Naive thymus-derived CD4-positive, alpha-beta T cell (primary cell): ENCODE measurements at regions not wholly inside any gene's neighbourhood (a gene's known extent, or its start where the extent isn't known, plus 50 kb on each side); places are given as distances from the start of the nearest gene placed in this dataset.
"Not testable (repeated sequence)": the region's sequence is repeated elsewhere in the genome, so short reads cannot be mapped to it uniquely, and the experiment has no call there.

Experiments used
- ATAC-seq: fragments of 150-1000 bp; cut with Tn5 transposase; 2 replicates; pipeline ENCODE4 v1.10.0; 2021; ENCODE audit warnings: mild to moderate bottlenecking, moderate library complexity
- CTCF ChIA-PET: fragments of 350-600 bp; sonication (Branson Sonifier 250); formaldehyde crosslinking; loops from one replicate; lab custom pipeline; 2021; ENCODE audit warnings: antibody characterized with exemption; lab: Charles Lee
- POLR2A ChIA-PET: fragments of 350-600 bp; sonication (Branson Sonifier 250); formaldehyde crosslinking; loops from one replicate; lab custom pipeline; 2021; ENCODE audit warnings: antibody characterized with exemption, inconsistent platforms; lab: Charles Lee
- DNase-seq, 9 donors: peaks; one replicate each; pipeline versions ENCODE4 v3.0.0 to v3.0.0-alpha.2; 2020 to 2022; ENCODE audit warnings: mixed read lengths in 1 of 9
- H3K27ac ChIP-seq: one replicate; pipeline ENCODE4 v1.7.0; 2013; ENCODE audit warnings: mild to moderate bottlenecking, low read depth, low read length, moderate library complexity
- H3K27me3 ChIP-seq, 2 donors: one replicate each; pipeline ENCODE4 v1.7.0; 2013; ENCODE audit warnings: low read length in 2 of 2, mild to moderate bottlenecking in 2 of 2, moderate library complexity in 2 of 2; ENCODE audit not compliant: control insufficient read depth in 2 of 2, insufficient read depth in 2 of 2
- H3K36me3 ChIP-seq, 3 experiments: 1 replicate in 2 of 3; 2 replicates in 1 of 3; pipeline ENCODE4 v1.7.0; 2013; ENCODE audit warnings: low read length in 3 of 3, mild to moderate bottlenecking in 3 of 3, moderate library complexity in 1 of 3; ENCODE audit not compliant: insufficient read depth in 3 of 3, control insufficient read depth in 2 of 3
- H3K4me1 ChIP-seq, 2 donors: one replicate each; pipeline ENCODE4 v1.7.0; 2013; ENCODE audit warnings: low read length in 2 of 2, mild to moderate bottlenecking in 2 of 2, moderate library complexity in 1 of 2; ENCODE audit not compliant: control insufficient read depth in 2 of 2, insufficient read depth in 2 of 2
- H3K4me3 ChIP-seq: 2 replicates; pipeline ENCODE4 v1.7.0; 2013; ENCODE audit warnings: mild to moderate bottlenecking, low read length
- H3K9me3 ChIP-seq, 3 experiments: 1 replicate in 2 of 3; 2 replicates in 1 of 3; pipeline ENCODE4 v1.7.0; 2013; ENCODE audit warnings: low read length in 3 of 3; ENCODE audit not compliant: control insufficient read depth in 2 of 3
- H3K27ac Mint-ChIP-seq, 9 donors: one replicate each; pipeline ENCODE4 v1.8.0; 2020 to 2022; ENCODE audit warnings: mixed read lengths in 9 of 9, mild to moderate bottlenecking in 8 of 9, moderate library complexity in 5 of 9, inconsistent platforms in 2 of 9
- H3K27me3 Mint-ChIP-seq, 5 donors: one replicate each; pipeline ENCODE4 v1.8.0; 2021 to 2022; ENCODE audit warnings: mixed read lengths in 5 of 5, mild to moderate bottlenecking in 1 of 5
- H3K36me3 Mint-ChIP-seq, 5 donors: one replicate each; pipeline ENCODE4 v1.8.0; 2020 to 2022; ENCODE audit warnings: mixed read lengths in 5 of 5, mild to moderate bottlenecking in 3 of 5, inconsistent platforms in 1 of 5
- H3K4me1 Mint-ChIP-seq, 7 donors: one replicate each; pipeline ENCODE4 v1.8.0; 2020 to 2022; ENCODE audit warnings: mixed read lengths in 7 of 7, mild to moderate bottlenecking in 3 of 7, inconsistent platforms in 1 of 7
- H3K4me3 Mint-ChIP-seq, 10 donors: one replicate each; pipeline ENCODE4 v1.8.0; 2020 to 2022; ENCODE audit warnings: mild to moderate bottlenecking in 10 of 10, mixed read lengths in 10 of 10, moderate library complexity in 6 of 10, inconsistent platforms in 2 of 10
- H3K9me3 Mint-ChIP-seq, 11 donors: one replicate each; pipeline ENCODE4 v1.8.0; 2020 to 2022; ENCODE audit warnings: mixed read lengths in 11 of 11, mild to moderate bottlenecking in 4 of 11, inconsistent platforms in 1 of 11, moderate library complexity in 1 of 11
- intact Hi-C, 2 donors: fragments of 100-400 bp; cut with micrococcal nuclease; formaldehyde crosslinking; loops; one replicate each; pipeline ENCODE4 v1.15.1; 2023

DNA sequence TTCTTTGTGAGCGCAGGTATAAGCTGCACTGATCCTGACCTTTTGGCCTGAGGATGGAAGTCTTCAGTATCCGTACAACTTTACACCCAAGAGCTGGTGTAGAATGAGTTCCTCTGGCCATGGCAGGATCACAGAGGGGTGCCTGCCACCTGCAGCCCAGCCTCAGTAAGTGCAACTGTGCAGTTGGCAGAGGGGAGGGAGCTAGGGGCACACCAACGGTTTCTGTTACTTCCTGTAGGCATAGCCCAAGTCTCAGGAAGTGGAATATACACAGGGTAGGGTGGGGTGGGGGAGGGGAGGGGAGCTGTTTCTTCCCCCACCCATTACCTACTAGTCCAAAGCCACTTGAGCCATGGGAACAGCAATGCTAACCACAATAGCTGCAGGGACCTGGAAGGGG is 85.4 kb upstream of the GBA3 start:
- Histone ChIP-seq H3K4me3 (no peak overlapping the region), H3K27ac (no peak overlapping the region), H3K36me3 (no peaks in the 10 kb centered on the region), H3K9me3 (no peaks in the 10 kb centered on the region), H3K4me1 (peaks cover 0 to 27% of the 10 kb centered on the region in 2 donors), H3K27me3 (no peaks in the 10 kb centered on the region)
- Mint-ChIP-seq H3K36me3 (no peaks in the 10 kb centered on the region), H3K27me3 (no peaks in the 10 kb centered on the region), H3K27ac (peak overlapping the region in 7 of 9 donors; percentile 13 to 84 (median 62)), H3K4me3 (peak overlapping the region in 5 of 10 donors; percentile 22 to 63 (median 42)), H3K4me1 (peaks cover 13 to 51% (median 46%) of the 10 kb centered on the region in 7 donors), H3K9me3 (peaks cover 0 to 5% (median 3%) of the 10 kb centered on the region in 11 donors)
- intact Hi-C loops, result loop anchor here (1.0 to 10.0 kb wide), 6 partner anchors 65 to 817 kb away; partner anchors contain the start of genes ADGRA3 (in 1 of the 2) and GBA3 (in 1 of the 2)
- POLR2A ChIA-PET, result no interaction called here
- peak; percentile 97 for ATAC-seq
- CTCF ChIA-PET, result interaction anchor here (0.7 to 2.1 kb wide), 6 partner anchors 16 to 218 kb away, joined by 3 to 11 read pairs (median 4); no protein-coding TSS in a partner anchor
- DNase-seq, result peak in 8 of 9 donors; percentile 16 to 74 (median 58)

DNA sequence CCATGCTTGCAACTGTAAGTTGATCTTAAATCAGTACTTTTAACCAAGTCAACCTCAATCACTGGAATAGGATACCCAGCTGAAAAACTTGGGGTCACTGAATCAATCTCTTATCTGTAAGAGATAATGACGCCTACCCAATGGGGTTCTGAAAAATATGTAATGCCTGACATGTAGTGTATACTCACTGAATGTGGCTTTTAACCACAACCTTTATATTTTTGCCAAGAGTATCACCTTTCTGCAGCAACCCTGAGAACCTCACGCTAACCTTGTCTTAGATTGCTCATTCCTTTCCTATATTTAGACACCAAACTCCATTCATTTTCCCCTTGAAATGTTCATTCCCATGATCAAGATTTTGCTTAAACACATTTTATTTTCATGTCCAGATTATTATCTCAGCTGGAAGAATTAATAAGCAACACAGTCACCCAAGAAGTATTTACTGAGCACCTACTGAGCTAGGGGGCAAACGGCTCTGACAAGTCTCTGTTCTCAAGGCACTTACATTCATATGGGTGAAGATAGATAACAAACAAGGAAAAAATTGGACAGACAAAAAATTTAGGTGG is 82.7 kb upstream of the GBA3 start:
- Mint-ChIP-seq H3K27ac (peak overlapping the region in 3 of 9 donors; percentile 4 to 72 (median 31)), H3K4me1 (peaks cover 13 to 51% (median 46%) of the 10 kb centered on the region in 7 donors)
- DNase-seq, ATAC-seq, H3K27me3 ChIP-seq, H3K27ac ChIP-seq, H3K36me3 Mint-ChIP-seq, H3K27me3 Mint-ChIP-seq, H3K36me3 ChIP-seq, H3K9me3 ChIP-seq, H3K4me3 ChIP-seq, H3K9me3 Mint-ChIP-seq, CTCF ChIA-PET, POLR2A ChIA-PET, H3K4me3 Mint-ChIP-seq: not testable (repeated sequence)
- peaks cover 0 to 27% of the 10 kb centered on the region in 2 donors for H3K4me1 ChIP-seq
- intact Hi-C loops, result loop anchor here (5.0 to 10.0 kb wide), 3 partner anchors 62 to 95 kb away; partner anchors contain the start of genes ADGRA3 (in 1 of the 2) and GBA3 (in 1 of the 2)

DNA sequence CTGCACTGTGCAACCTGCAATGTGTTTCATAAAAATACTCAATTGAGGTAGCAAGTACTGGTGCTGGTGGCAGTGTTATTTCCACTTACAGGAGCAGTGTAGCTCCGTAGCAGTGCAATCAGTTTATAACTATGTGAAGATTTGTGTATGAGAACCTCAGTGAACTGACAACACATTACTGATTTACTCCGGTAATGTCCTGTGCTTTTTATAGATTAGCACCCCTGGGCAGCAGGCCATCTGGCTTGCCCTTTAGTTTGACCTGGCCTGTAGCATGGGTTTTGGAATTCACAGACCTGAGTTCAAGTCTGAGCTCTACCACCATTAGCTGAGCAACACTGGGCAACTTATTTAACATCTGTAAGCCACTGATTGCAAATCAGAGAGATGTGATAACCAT is 78.6 kb upstream of the GBA3 start:
- ATAC-seq (no peak), DNase-seq (no peak)
- no peaks in the 10 kb centered on the region for H3K9me3 ChIP-seq
- no peak overlapping the region for H3K27ac ChIP-seq
- H3K27me3 Mint-ChIP-seq, result no peaks in the 10 kb centered on the region
- intact Hi-C loops, result no loop called here
- no peaks in the 10 kb centered on the region for H3K27me3 ChIP-seq
- ChIA-PET CTCF (no interaction called here), POLR2A (no interaction called here)
- peaks cover 2 to 16% (median 14%) of the 10 kb centered on the region in 7 donors for H3K4me1 Mint-ChIP-seq
- H3K36me3 ChIP-seq, result no peaks in the 10 kb centered on the region
- H3K4me3 ChIP-seq, result no peak overlapping the region
- H3K36me3 Mint-ChIP-seq, result no peaks in the 10 kb centered on the region
- H3K4me1 ChIP-seq, result peaks cover 0 to 5% of the 10 kb centered on the region in 2 donors
- no peak overlapping the region for H3K4me3 Mint-ChIP-seq
- peaks cover 0 to 5% (median 3%) of the 10 kb centered on the region in 11 donors for H3K9me3 Mint-ChIP-seq
- H3K27ac Mint-ChIP-seq, result peak overlapping the region in 1 of 9 donors; percentile 72

DNA sequence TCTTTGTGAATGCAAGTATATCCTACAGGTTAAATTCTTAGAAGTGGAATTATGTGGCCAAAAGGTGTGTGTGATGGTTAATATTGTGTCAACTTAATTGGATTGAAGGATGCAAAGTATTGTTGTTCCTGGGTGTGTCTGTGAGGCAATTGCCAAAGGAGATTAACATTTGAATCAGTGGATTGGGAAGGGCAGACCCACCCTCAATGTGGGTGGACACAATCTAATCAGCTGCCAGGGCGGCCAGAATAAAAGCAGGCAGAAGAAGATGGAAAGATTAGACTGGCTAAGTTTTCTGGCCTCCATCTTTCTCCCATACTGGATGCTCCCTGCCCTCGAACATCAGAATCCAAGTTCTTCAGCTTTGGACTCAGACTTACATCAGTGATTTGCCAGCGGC is 76.2 kb upstream of the GBA3 start:
- Histone ChIP-seq H3K4me1 (no peaks in the 10 kb centered on the region), H3K27ac (no peak overlapping the region), H3K36me3 (no peaks in the 10 kb centered on the region), H3K4me3 (no peak overlapping the region), H3K27me3 (no peaks in the 10 kb centered on the region), H3K9me3 (no peaks in the 10 kb centered on the region)
- Mint-ChIP-seq H3K27ac (peak overlapping the region in 1 of 9 donors; percentile 20), H3K9me3 (peaks cover 0 to 3% (median 0%) of the 10 kb centered on the region in 11 donors), H3K4me3 (no peak overlapping the region), H3K4me1 (peaks cover 0 to 1% (median 0%) of the 10 kb centered on the region in 7 donors), H3K27me3 (no peaks in the 10 kb centered on the region), H3K36me3 (no peaks in the 10 kb centered on the region)
- ATAC-seq (no peak), DNase-seq (no peak)
- ChIA-PET POLR2A (no interaction called here), CTCF (no interaction called here)
- intact Hi-C loops, result no loop called here

DNA sequence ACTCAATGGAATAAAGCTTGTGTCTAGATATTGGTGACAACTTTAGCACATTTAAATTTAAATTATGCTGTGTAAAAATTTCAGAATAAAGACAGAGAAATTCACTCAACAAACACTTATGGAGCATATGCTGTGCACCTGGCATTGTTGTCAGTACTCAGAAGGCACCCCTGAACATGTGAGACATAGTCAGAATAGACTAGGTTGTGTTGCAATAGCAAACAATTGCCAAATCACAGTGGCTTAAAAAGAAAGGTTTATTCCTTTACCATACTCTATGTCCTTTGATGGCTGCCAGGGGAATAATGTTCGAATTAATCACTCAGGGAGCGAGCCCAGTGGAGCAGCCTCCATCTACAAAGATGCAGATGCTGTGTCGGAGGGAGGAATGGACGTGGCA is 72.6 kb upstream of the GBA3 start:
- H3K9me3 ChIP-seq, H3K4me3 ChIP-seq, H3K9me3 Mint-ChIP-seq, H3K36me3 Mint-ChIP-seq, H3K27ac ChIP-seq, intact Hi-C loops, DNase-seq, H3K27me3 Mint-ChIP-seq, H3K4me3 Mint-ChIP-seq, H3K4me1 ChIP-seq, H3K27me3 ChIP-seq, H3K36me3 ChIP-seq, CTCF ChIA-PET, ATAC-seq, H3K27ac Mint-ChIP-seq, POLR2A ChIA-PET, H3K4me1 Mint-ChIP-seq: not testable (repeated sequence)

DNA sequence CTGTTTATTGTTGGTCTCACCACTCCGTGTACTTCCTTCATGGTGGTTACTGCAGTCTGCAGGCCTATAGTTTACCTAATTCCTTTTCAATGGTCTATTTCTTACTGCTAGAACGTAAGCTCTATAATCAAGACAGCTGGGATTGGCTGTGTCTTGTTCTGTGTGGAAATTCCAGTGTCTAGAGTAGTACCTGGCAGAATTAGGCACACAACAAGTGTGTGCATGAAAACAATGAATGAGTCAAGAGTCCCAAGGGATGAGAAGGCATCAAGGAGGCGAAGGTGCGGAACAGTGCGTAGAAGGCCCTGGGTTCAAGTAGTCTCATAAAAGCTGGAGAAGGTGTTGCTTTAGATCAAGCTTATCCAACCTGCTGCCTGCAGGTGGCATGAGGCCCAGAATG is 70.8 kb upstream of the GBA3 start:
- ATAC-seq, H3K4me1 ChIP-seq, H3K4me1 Mint-ChIP-seq, H3K27ac Mint-ChIP-seq, POLR2A ChIA-PET, H3K27me3 ChIP-seq, H3K9me3 Mint-ChIP-seq, CTCF ChIA-PET, H3K4me3 ChIP-seq, H3K36me3 Mint-ChIP-seq, DNase-seq, H3K27ac ChIP-seq, H3K9me3 ChIP-seq, H3K4me3 Mint-ChIP-seq, H3K36me3 ChIP-seq, H3K27me3 Mint-ChIP-seq, intact Hi-C loops: not testable (repeated sequence)

DNA sequence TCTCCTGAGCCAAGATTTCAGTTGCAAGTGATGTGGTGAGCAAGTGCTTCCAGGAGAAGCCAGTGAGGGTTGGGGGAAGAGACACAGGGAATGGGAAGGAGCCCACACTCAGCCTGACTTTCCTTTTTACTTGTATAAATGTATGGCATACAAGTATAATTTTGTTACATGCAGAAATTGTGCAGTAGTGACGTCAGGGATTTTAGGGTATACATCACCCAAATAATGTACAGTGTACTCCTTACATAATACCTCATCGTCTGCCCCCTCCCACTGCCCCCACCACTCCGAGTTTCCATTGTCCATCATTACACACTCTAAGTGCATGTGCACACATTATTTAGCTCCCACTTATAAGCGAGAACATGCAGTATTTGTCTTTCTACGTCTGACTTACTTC is 68.7 kb upstream of the GBA3 start:
- H3K4me3 Mint-ChIP-seq, DNase-seq, POLR2A ChIA-PET, H3K27me3 Mint-ChIP-seq, H3K9me3 ChIP-seq, H3K27ac ChIP-seq, H3K9me3 Mint-ChIP-seq, H3K4me3 ChIP-seq, H3K36me3 ChIP-seq, H3K4me1 Mint-ChIP-seq, H3K4me1 ChIP-seq, H3K36me3 Mint-ChIP-seq, ATAC-seq, H3K27me3 ChIP-seq, H3K27ac Mint-ChIP-seq, intact Hi-C loops: not testable (repeated sequence)
- CTCF ChIA-PET, result interaction anchor here (0.6 to 1.0 kb wide), 2 partner anchors 17 to 56 kb away, joined by 3 to 8 read pairs; no protein-coding TSS in a partner anchor
